ENCODE measurements at regions not wholly inside any gene's neighbourhood (a gene's known extent, or its start where the extent isn't known, plus 50 kb on each side); places are given as distances from the start of the nearest gene placed in this dataset.

DNA sequence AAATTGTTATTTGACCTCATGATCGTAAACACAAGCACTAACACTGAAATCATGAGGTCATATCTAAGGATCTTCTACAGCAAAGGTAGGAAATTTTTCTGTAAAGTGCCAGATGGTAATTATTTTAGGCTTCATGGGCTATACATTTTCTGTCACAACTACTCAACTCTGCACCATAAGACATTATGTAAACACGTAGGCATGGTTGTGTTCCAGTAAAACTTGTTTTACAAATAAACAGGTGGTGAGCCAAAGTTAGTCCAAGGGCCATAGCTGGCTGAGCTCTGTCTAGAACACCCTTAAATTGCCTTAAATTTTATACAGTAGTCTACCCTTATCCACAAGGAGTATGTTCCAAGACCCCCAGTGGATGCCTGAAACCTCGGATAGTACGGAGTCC lies 147.3 kb upstream of the CYP1B1 start:
- Histone ChIP-seq H3K27me3 (ENCODE audit: insufficient read depth, low read length, poor library complexity, severe bottlenecking) (no peaks in the 10 kb centered on the region), H3K4me3 (ENCODE audit: low read length, poor library complexity, severe bottlenecking) (no peak overlapping the region), H4K20me1 (ENCODE audit: insufficient read depth, low read length, poor library complexity, severe bottlenecking) (no peaks in the 10 kb centered on the region), H3K9me3 (ENCODE audit: insufficient read depth, low read depth, low read length) (no peaks in the 10 kb centered on the region), H3K36me3 (ENCODE audit: insufficient read depth, low read length) (no peaks in the 10 kb centered on the region), H2AFZ (ENCODE audit: low read length) (no peak overlapping the region), H3F3A (ENCODE audit: low read depth) (no peaks in the 10 kb centered on the region), H3K79me2 (ENCODE audit: insufficient read depth, low read length) (no peaks in the 10 kb centered on the region), H3K4me2 (ENCODE audit: low read depth, low read length, poor library complexity, severe bottlenecking) (no peak overlapping the region), H3K9me2 (replicated peaks; ENCODE audit: low read depth, low read length) (no peaks in the 10 kb centered on the region), H3K9ac (ENCODE audit: low read depth, low read length, poor library complexity, severe bottlenecking) (no peak overlapping the region), H3K4me1 (ENCODE audit: insufficient read depth, low read length, poor library complexity, severe bottlenecking) (no peaks in the 10 kb centered on the region)
- TF ChIP-seq EZH2phosphoT487 (IDR thresholded peaks at IDR 0.05; ENCODE audit: borderline replicate concordance): no peak
- TF ChIP-seq, protein P1, sequence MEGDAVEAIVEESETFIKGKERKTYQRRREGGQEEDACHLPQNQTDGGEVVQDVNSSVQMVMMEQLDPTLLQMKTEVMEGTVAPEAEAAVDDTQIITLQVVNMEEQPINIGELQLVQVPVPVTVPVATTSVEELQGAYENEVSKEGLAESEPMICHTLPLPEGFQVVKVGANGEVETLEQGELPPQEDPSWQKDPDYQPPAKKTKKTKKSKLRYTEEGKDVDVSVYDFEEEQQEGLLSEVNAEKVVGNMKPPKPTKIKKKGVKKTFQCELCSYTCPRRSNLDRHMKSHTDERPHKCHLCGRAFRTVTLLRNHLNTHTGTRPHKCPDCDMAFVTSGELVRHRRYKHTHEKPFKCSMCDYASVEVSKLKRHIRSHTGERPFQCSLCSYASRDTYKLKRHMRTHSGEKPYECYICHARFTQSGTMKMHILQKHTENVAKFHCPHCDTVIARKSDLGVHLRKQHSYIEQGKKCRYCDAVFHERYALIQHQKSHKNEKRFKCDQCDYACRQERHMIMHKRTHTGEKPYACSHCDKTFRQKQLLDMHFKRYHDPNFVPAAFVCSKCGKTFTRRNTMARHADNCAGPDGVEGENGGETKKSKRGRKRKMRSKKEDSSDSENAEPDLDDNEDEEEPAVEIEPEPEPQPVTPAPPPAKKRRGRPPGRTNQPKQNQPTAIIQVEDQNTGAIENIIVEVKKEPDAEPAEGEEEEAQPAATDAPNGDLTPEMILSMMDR (conservative IDR thresholded peaks at IDR 0.05; ENCODE audit: low read length): no peak

DNA sequence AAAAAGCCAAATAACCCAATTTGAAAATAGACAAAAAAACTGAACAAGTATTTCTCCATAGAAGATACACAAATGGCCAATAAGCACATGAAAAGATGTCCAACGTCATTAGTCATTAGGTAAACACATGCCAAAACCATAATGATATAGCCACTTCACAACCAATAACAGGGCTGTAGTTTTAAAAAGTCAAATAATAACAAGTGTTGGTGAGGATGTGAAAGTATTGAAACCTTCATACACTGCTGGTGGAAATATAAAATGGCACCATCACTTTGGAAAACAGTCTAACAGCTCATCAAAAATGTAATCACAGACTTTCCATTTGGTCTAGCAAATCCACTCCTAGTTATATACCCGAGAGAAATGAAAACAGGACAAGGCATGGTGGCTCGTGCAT lies 144.2 kb upstream of the CYP1B1 start:
- no peaks in the 10 kb centered on the region for H3K36me3 ChIP-seq (ENCODE audit: insufficient read depth, low read length)

DNA sequence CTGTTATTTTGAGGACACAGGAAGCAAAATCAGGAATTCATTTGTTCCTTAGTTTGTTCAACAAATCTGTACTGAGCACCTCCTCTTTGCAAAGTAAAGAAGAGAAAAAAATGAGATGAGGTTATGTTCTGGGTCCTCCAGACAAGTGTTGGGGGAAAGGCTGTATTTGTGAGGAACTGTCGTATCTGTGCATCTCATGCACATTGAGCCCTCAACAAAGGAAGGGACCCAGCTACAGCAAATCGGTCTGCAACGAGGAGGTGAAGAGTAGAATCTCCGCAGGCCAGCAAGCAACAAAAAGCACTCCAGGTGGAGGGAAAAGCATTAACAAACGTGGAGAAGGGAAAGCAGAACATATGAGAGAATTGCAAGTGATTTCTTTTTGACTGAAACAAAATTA lies 143.0 kb upstream of the CYP1B1 start:
- Histone ChIP-seq H3K4me3 (ENCODE audit: low read length, poor library complexity, severe bottlenecking) (no peak overlapping the region), H3K36me3 (ENCODE audit: insufficient read depth, low read length) (no peaks in the 10 kb centered on the region), H3F3A (ENCODE audit: low read depth) (no peaks in the 10 kb centered on the region), H2AFZ (ENCODE audit: low read length) (no peak overlapping the region), H3K9ac (ENCODE audit: low read depth, low read length, poor library complexity, severe bottlenecking) (no peak overlapping the region), H3K27me3 (ENCODE audit: insufficient read depth, low read length, poor library complexity, severe bottlenecking) (no peaks in the 10 kb centered on the region), H3K4me2 (ENCODE audit: low read depth, low read length, poor library complexity, severe bottlenecking) (no peak overlapping the region), H3K9me3 (ENCODE audit: insufficient read depth, low read depth, low read length) (no peaks in the 10 kb centered on the region), H3K79me2 (ENCODE audit: insufficient read depth, low read length) (no peaks in the 10 kb centered on the region), H4K20me1 (ENCODE audit: insufficient read depth, low read length, poor library complexity, severe bottlenecking) (no peaks in the 10 kb centered on the region), H3K9me2 (replicated peaks; ENCODE audit: low read depth, low read length) (no peaks in the 10 kb centered on the region), H3K4me1 (ENCODE audit: insufficient read depth, low read length, poor library complexity, severe bottlenecking) (peaks cover 2% of the 10 kb centered on the region)
- TF ChIP-seq EZH2phosphoT487 (IDR thresholded peaks at IDR 0.05; ENCODE audit: borderline replicate concordance): no peak
- TF ChIP-seq, protein P1 (conservative IDR thresholded peaks at IDR 0.05; ENCODE audit: low read length): no peak

More for the DNA sequence above, 144.2 kb upstream of the CYP1B1 start:
- no peaks in the 10 kb centered on the region for H3K9me2 ChIP-seq (replicated peaks; ENCODE audit: low read depth, low read length)
- no peak overlapping the region for H3K4me2 ChIP-seq (ENCODE audit: low read depth, low read length, poor library complexity, severe bottlenecking)
- no peak for TF ChIP-seq EZH2phosphoT487 (IDR thresholded peaks at IDR 0.05; ENCODE audit: borderline replicate concordance)
- TF ChIP-seq, protein P1 (conservative IDR thresholded peaks at IDR 0.05; ENCODE audit: low read length): no peak
- H4K20me1 ChIP-seq (ENCODE audit: insufficient read depth, low read length, poor library complexity, severe bottlenecking): no peaks in the 10 kb centered on the region
- no peaks in the 10 kb centered on the region for H3K9me3 ChIP-seq (ENCODE audit: insufficient read depth, low read depth, low read length)
- H3K9ac ChIP-seq (ENCODE audit: low read depth, low read length, poor library complexity, severe bottlenecking): no peak overlapping the region
- H3K79me2 ChIP-seq (ENCODE audit: insufficient read depth, low read length): no peaks in the 10 kb centered on the region
- no peak overlapping the region for H3K4me3 ChIP-seq (ENCODE audit: low read length, poor library complexity, severe bottlenecking)
- H3K27me3 ChIP-seq (ENCODE audit: insufficient read depth, low read length, poor library complexity, severe bottlenecking): no peaks in the 10 kb centered on the region
- H2AFZ ChIP-seq (ENCODE audit: low read length): no peak overlapping the region
- H3K4me1 ChIP-seq (ENCODE audit: insufficient read depth, low read length, poor library complexity, severe bottlenecking): no peaks in the 10 kb centered on the region
- no peaks in the 10 kb centered on the region for H3F3A ChIP-seq (ENCODE audit: low read depth)

Data from Loucy (cell line).